SK-N-SH treated with all-trans-retinoic acid at 6 μM for 48 hours (cell line): ENCODE measurements at regions not wholly inside any gene's neighbourhood (a gene's known extent, or its start where the extent isn't known, plus 50 kb on each side); places are given as distances from the start of the nearest gene placed in this dataset.

Experiments used
- ATAC-seq: fragments of 200-7000 bp; cut with Tn5 transposase; 3 replicates; pipeline ENCODE4 v1.9.1; 2020; ENCODE audit warnings: mild to moderate bottlenecking, moderate library complexity
- ARNTL ChIP-seq: fragments of 450-650 bp; formaldehyde crosslinking; IDR thresholded peaks from 2 replicates; pipeline ENCODE4 v1.5.0; 2020; ENCODE audit warnings: low read depth, mild to moderate bottlenecking, moderate library complexity, borderline replicate concordance
- BACH2 ChIP-seq: fragments of 250-450 bp; sonication (Bioruptor Pico); IDR thresholded peaks from 2 replicates; pipeline ENCODE4 v1.9.0; 2021; ENCODE audit warnings: mild to moderate bottlenecking, borderline replicate concordance
- CREB5 ChIP-seq: fragments of 250-450 bp; sonication (Bioruptor Pico); IDR thresholded peaks from 2 replicates; pipeline ENCODE4 v1.5.1; 2020; ENCODE audit warnings: low read depth, mild to moderate bottlenecking, moderate library complexity
- CSRNP3 ChIP-seq: fragments of 250-450 bp; sonication (Bioruptor Pico); IDR thresholded peaks from 2 replicates; pipeline ENCODE4 v1.5.1; 2021; ENCODE audit warnings: mild to moderate bottlenecking, moderate library complexity
- OSR1 ChIP-seq: fragments of 250-450 bp; sonication (Bioruptor Pico); IDR thresholded peaks from 2 replicates; pipeline ENCODE4 v1.8.0; 2022; ENCODE audit warnings: moderate library complexity, mild to moderate bottlenecking, inconsistent platforms
- PATZ1 ChIP-seq: fragments of 250-450 bp; sonication (Bioruptor Pico); IDR thresholded peaks from 2 replicates; pipeline ENCODE4 v1.8.0; 2020; ENCODE audit warnings: mild to moderate bottlenecking, moderate library complexity, borderline replicate concordance
- POU6F1 ChIP-seq: fragments of 250-450 bp; sonication (Bioruptor Pico); IDR thresholded peaks from 2 replicates; pipeline ENCODE4 v1.8.0; 2021; ENCODE audit warnings: low read depth, mild to moderate bottlenecking, moderate library complexity, borderline replicate concordance
- PPARA ChIP-seq: fragments of 250-450 bp; sonication (Bioruptor Pico); IDR thresholded peaks from 2 replicates; pipeline ENCODE4 v1.5.0; 2020; ENCODE audit warnings: mild to moderate bottlenecking, borderline replicate concordance
- RARB ChIP-seq: fragments of 250-450 bp; sonication (Bioruptor Pico); IDR thresholded peaks from 2 replicates; pipeline ENCODE4 v1.8.0; 2021; ENCODE audit warnings: mild to moderate bottlenecking, moderate library complexity
- SNAI2 ChIP-seq: fragments of 250-450 bp; sonication (Bioruptor Pico); IDR thresholded peaks from 2 replicates; pipeline ENCODE4 v1.5.0; 2020; ENCODE audit warnings: mild to moderate bottlenecking, moderate library complexity
- TCF4 ChIP-seq: fragments of 250-450 bp; sonication (Bioruptor Pico); IDR thresholded peaks from 2 replicates; pipeline ENCODE4 v1.8.0; 2021; ENCODE audit warnings: mild to moderate bottlenecking, moderate library complexity, borderline replicate concordance
- TOX ChIP-seq: fragments of 250-450 bp; sonication (Bioruptor Pico); IDR thresholded peaks from 2 replicates; pipeline ENCODE4 v1.8.0; 2021; ENCODE audit warnings: mild to moderate bottlenecking, moderate library complexity, borderline replicate concordance
- TSHZ2 ChIP-seq: fragments of 250-450 bp; sonication (Bioruptor Pico); IDR thresholded peaks from 2 replicates; pipeline ENCODE4 v1.5.0; 2020; ENCODE audit warnings: mild to moderate bottlenecking, moderate library complexity
- ZC3H10 ChIP-seq: fragments of 250-450 bp; sonication (Bioruptor Pico); IDR thresholded peaks from 2 replicates; pipeline ENCODE4 v1.5.1; 2021; ENCODE audit warnings: mild to moderate bottlenecking, moderate library complexity
- ZFP3 ChIP-seq: fragments of 250-450 bp; sonication (Bioruptor Pico); IDR thresholded peaks from 2 replicates; pipeline ENCODE4 v1.5.0; 2020; ENCODE audit warnings: mild to moderate bottlenecking, moderate library complexity
- ZFP30 ChIP-seq: fragments of 450-650 bp; formaldehyde crosslinking; IDR thresholded peaks from 2 replicates; pipeline ENCODE4 v1.5.0; 2022; ENCODE audit warnings: mild to moderate bottlenecking, moderate library complexity
- ZNF565 ChIP-seq: fragments of 450-650 bp; formaldehyde crosslinking; conservative IDR thresholded peaks from 2 replicates; pipeline ENCODE4 v1.5.0; 2020; ENCODE audit warnings: low read depth, mild to moderate bottlenecking, moderate library complexity
- ZNF70 ChIP-seq: fragments of 450-650 bp; formaldehyde crosslinking; IDR thresholded peaks from 2 replicates; pipeline ENCODE4 v1.5.0; 2020; ENCODE audit warnings: mild to moderate bottlenecking, moderate library complexity
- ZNF8 ChIP-seq: fragments of 450-650 bp; formaldehyde crosslinking; IDR thresholded peaks from 2 replicates; pipeline ENCODE4 v1.5.0; 2020; ENCODE audit warnings: mild to moderate bottlenecking, moderate library complexity

GRCh38 chr9:82560036-82560435 is 502.9 kb downstream of the RASEF start:
- no peak for TF ChIP-seq ARNTL (CRISPR knock-in tag)
- no peak for TF ChIP-seq TCF4
- no peak for TF ChIP-seq RARB (CRISPR knock-in tag)
- no peak for TF ChIP-seq ZNF565 (CRISPR knock-in tag)
- no peak for TF ChIP-seq TSHZ2 (CRISPR knock-in tag)
- no peak for TF ChIP-seq PPARA (CRISPR knock-in tag)
- TF ChIP-seq BACH2 (CRISPR knock-in tag), result no peak
- TF ChIP-seq ZC3H10 (CRISPR knock-in tag), result no peak
- TF ChIP-seq ZFP30, result no peak
- no peak for TF ChIP-seq TOX (CRISPR knock-in tag)
- no peak for TF ChIP-seq CREB5
- TF ChIP-seq PATZ1 (CRISPR knock-in tag), result no peak
- no peak for TF ChIP-seq POU6F1 (CRISPR knock-in tag)
- no peak for ATAC-seq

GRCh38 chr9:82560457-82560904 is 502.5 kb downstream of the RASEF start:
- TF ChIP-seq RARB (CRISPR knock-in tag) (no peak), TSHZ2 (CRISPR knock-in tag) (no peak), CSRNP3 (no peak), ZFP30 (no peak), PATZ1 (CRISPR knock-in tag) (no peak), ZNF70 (CRISPR knock-in tag) (no peak), SNAI2 (no peak), OSR1 (CRISPR knock-in tag) (no peak), ZNF8 (CRISPR knock-in tag) (no peak), ZFP3 (CRISPR knock-in tag) (no peak), CREB5 (no peak), PPARA (CRISPR knock-in tag) (no peak), ZC3H10 (CRISPR knock-in tag) (no peak), ZNF565 (CRISPR knock-in tag) (no peak)
- no peak for ATAC-seq
